CD4-positive, alpha-beta memory T cell (primary cell): ENCODE measurements at regions not wholly inside any gene's neighbourhood (a gene's known extent, or its start where the extent isn't known, plus 50 kb on each side); places are given as distances from the start of the nearest gene placed in this dataset.

Experiments
- CTCF ChIA-PET: fragments of 350-600 bp; sonication (Branson Sonifier 250); formaldehyde crosslinking; loops from one replicate; lab custom pipeline; 2021; ENCODE audit warnings: inconsistent platforms; ENCODE audit not compliant: partially characterized antibody; lab: Charles Lee
- POLR2A ChIA-PET: fragments of 350-600 bp; sonication (Branson Sonifier 250); formaldehyde crosslinking; loops from one replicate; lab custom pipeline; 2021; ENCODE audit not compliant: partially characterized antibody; lab: Charles Lee
- DNase-seq, 5 donors: peaks; one replicate each; pipeline versions ENCODE4 v3.0.0 to v3.0.0-alpha.2; 2020 to 2022; ENCODE audit warnings: mixed read lengths in 1 of 5
- H3K27ac ChIP-seq: one replicate; pipeline ENCODE4 v1.7.0; 2013; ENCODE audit warnings: low read depth, low read length
- H3K27me3 ChIP-seq: 2 replicates; pipeline ENCODE4 v1.7.0; 2013; ENCODE audit warnings: mild to moderate bottlenecking, low read length, moderate library complexity; ENCODE audit not compliant: insufficient read depth
- H3K36me3 ChIP-seq: 2 replicates; pipeline ENCODE4 v1.7.0; 2013; ENCODE audit warnings: mild to moderate bottlenecking, low read length, moderate library complexity; ENCODE audit not compliant: insufficient read depth
- H3K4me1 ChIP-seq: 2 replicates; pipeline ENCODE4 v1.7.0; 2013; ENCODE audit warnings: mild to moderate bottlenecking, low read length, moderate library complexity; ENCODE audit not compliant: insufficient read depth
- H3K4me3 ChIP-seq, 2 donors: one replicate each; pipeline ENCODE4 v1.7.0; 2013; ENCODE audit warnings: low read length in 2 of 2, mild to moderate bottlenecking in 1 of 2
- H3K9me3 ChIP-seq, 2 donors: one replicate each; pipeline ENCODE4 v1.7.0; 2013; ENCODE audit warnings: low read length in 2 of 2, control low read depth in 1 of 2; ENCODE audit not compliant: control insufficient read depth in 1 of 2
- H3K27ac Mint-ChIP-seq, 7 donors: one replicate each; pipeline ENCODE4 v1.8.0; 2020 to 2021; ENCODE audit warnings: mixed read lengths in 7 of 7, mild to moderate bottlenecking in 6 of 7, inconsistent platforms in 3 of 7, moderate library complexity in 3 of 7
- H3K27me3 Mint-ChIP-seq, 2 donors: one replicate each; pipeline ENCODE4 v1.8.0; 2020 to 2021; ENCODE audit warnings: mixed read lengths in 2 of 2
- H3K36me3 Mint-ChIP-seq, 2 donors: one replicate each; pipeline ENCODE4 v1.8.0; 2020 to 2021; ENCODE audit warnings: mixed read lengths in 2 of 2, inconsistent platforms in 1 of 2, mild to moderate bottlenecking in 1 of 2
- H3K4me1 Mint-ChIP-seq, 4 donors: one replicate each; pipeline ENCODE4 v1.8.0; 2020 to 2021; ENCODE audit warnings: mixed read lengths in 4 of 4, mild to moderate bottlenecking in 1 of 4
- H3K4me3 Mint-ChIP-seq, 8 donors: one replicate each; pipeline ENCODE4 v1.8.0; 2020 to 2021; ENCODE audit warnings: mixed read lengths in 8 of 8, mild to moderate bottlenecking in 7 of 8, moderate library complexity in 6 of 8, inconsistent platforms in 3 of 8
- H3K9me3 Mint-ChIP-seq, 8 donors: one replicate each; pipeline ENCODE4 v1.8.0; 2020 to 2021; ENCODE audit warnings: mixed read lengths in 8 of 8, mild to moderate bottlenecking in 5 of 8, inconsistent platforms in 3 of 8, moderate library complexity in 1 of 8
- intact Hi-C: fragments of 100-400 bp; cut with micrococcal nuclease; formaldehyde crosslinking; loops from one replicate; pipeline ENCODE4 v1.15.1; 2023

- CTCF ChIA-PET, result interaction anchor here (1.1 kb wide), 1 partner anchor 9 kb away, joined by 4 read pairs; no protein-coding TSS in a partner anchor
- peaks cover 0 to 3% (median 0%) of the 10 kb centered on the region in 8 donors for H3K9me3 Mint-ChIP-seq
- no peak overlapping the region for H3K27ac ChIP-seq
- no peak for DNase-seq
- intact Hi-C loops, result no loop called here
- H3K4me3 ChIP-seq, result no peak overlapping the region
- H3K27me3 ChIP-seq, result no peaks in the 10 kb centered on the region
- H3K4me3 Mint-ChIP-seq, result no peak overlapping the region
- no peaks in the 10 kb centered on the region for H3K4me1 Mint-ChIP-seq
- no peaks in the 10 kb centered on the region for H3K36me3 ChIP-seq
- H3K4me1 ChIP-seq, result no peaks in the 10 kb centered on the region
- H3K27ac Mint-ChIP-seq, result no peak overlapping the region
- no peaks in the 10 kb centered on the region for H3K36me3 Mint-ChIP-seq
- H3K27me3 Mint-ChIP-seq, result peaks cover 4 to 6% of the 10 kb centered on the region in 2 donors
- POLR2A ChIA-PET, result no interaction called here
- H3K9me3 ChIP-seq, result no peaks in the 10 kb centered on the region
Measured at GRCh38 chr2:15072836-15073235, 440.3 kb downstream of the LRATD1 start.

- H3K4me3 ChIP-seq, result no peak overlapping the region
- H3K9me3 ChIP-seq, result no peaks in the 10 kb centered on the region
- intact Hi-C loops, result no loop called here
- ChIA-PET CTCF (no interaction called here), POLR2A (no interaction called here)
- H3K27ac ChIP-seq, result no peak overlapping the region
- Mint-ChIP-seq H3K4me1 (no peaks in the 10 kb centered on the region), H3K27ac (no peak overlapping the region), H3K4me3 (no peak overlapping the region), H3K27me3 (peaks cover 4 to 6% of the 10 kb centered on the region in 2 donors), H3K9me3 (peaks cover 0 to 3% (median 0%) of the 10 kb centered on the region in 8 donors), H3K36me3 (no peaks in the 10 kb centered on the region)
- DNase-seq, result no peak
- no peaks in the 10 kb centered on the region for H3K36me3 ChIP-seq
- H3K4me1 ChIP-seq, result no peaks in the 10 kb centered on the region
- H3K27me3 ChIP-seq, result no peaks in the 10 kb centered on the region
Measured at GRCh38 chr2:15073664-15074063, 441.1 kb downstream of the LRATD1 start.

GRCh38 chr2:15074319-15074718 lies 441.8 kb downstream of the LRATD1 start:
- no peaks in the 10 kb centered on the region for H3K27me3 ChIP-seq
- no peak overlapping the region for H3K27ac ChIP-seq
- ChIA-PET POLR2A (no interaction called here), CTCF (no interaction called here)
- H3K27ac Mint-ChIP-seq, result no peak overlapping the region
- no peaks in the 10 kb centered on the region for H3K36me3 ChIP-seq
- no peaks in the 10 kb centered on the region for H3K36me3 Mint-ChIP-seq
- no peaks in the 10 kb centered on the region for H3K9me3 ChIP-seq
- no peak for DNase-seq
- peaks cover under 1 to 6% of the 10 kb centered on the region in 2 donors for H3K27me3 Mint-ChIP-seq
- intact Hi-C loops, result no loop called here
- H3K4me1 Mint-ChIP-seq, result no peaks in the 10 kb centered on the region
- peaks cover 0 to 3% (median 0%) of the 10 kb centered on the region in 8 donors for H3K9me3 Mint-ChIP-seq
- no peak overlapping the region for H3K4me3 Mint-ChIP-seq
- H3K4me1 ChIP-seq, result no peaks in the 10 kb centered on the region
- H3K4me3 ChIP-seq, result no peak overlapping the region

- Histone ChIP-seq H3K4me3 (no peak overlapping the region), H3K36me3 (no peaks in the 10 kb centered on the region), H3K9me3 (no peaks in the 10 kb centered on the region), H3K27me3 (no peaks in the 10 kb centered on the region), H3K4me1 (no peaks in the 10 kb centered on the region), H3K27ac (no peak overlapping the region)
- no peak for DNase-seq
- intact Hi-C loops, result no loop called here
- POLR2A ChIA-PET, result no interaction called here
- Mint-ChIP-seq H3K36me3 (no peaks in the 10 kb centered on the region), H3K9me3 (peaks cover 0 to 3% (median 0%) of the 10 kb centered on the region in 8 donors), H3K27ac (no peak overlapping the region), H3K4me3 (no peak overlapping the region), H3K4me1 (no peaks in the 10 kb centered on the region), H3K27me3 (peaks cover 0 to 7% of the 10 kb centered on the region in 2 donors)
- CTCF ChIA-PET, result no interaction called here
Measured at GRCh38 chr2:15074751-15075700, 442.5 kb downstream of the LRATD1 start.

- Histone ChIP-seq H3K4me3 (no peak overlapping the region), H3K27me3 (no peaks in the 10 kb centered on the region), H3K9me3 (no peaks in the 10 kb centered on the region), H3K4me1 (no peaks in the 10 kb centered on the region), H3K27ac (no peak overlapping the region), H3K36me3 (no peaks in the 10 kb centered on the region)
- ChIA-PET CTCF (no interaction called here), POLR2A (no interaction called here)
- Mint-ChIP-seq H3K9me3 (peaks cover 0 to 3% (median 0%) of the 10 kb centered on the region in 8 donors), H3K4me3 (no peak overlapping the region), H3K27me3 (peaks cover 0 to 7% of the 10 kb centered on the region in 2 donors), H3K4me1 (no peaks in the 10 kb centered on the region), H3K27ac (no peak overlapping the region), H3K36me3 (no peaks in the 10 kb centered on the region)
- intact Hi-C loops, result no loop called here
- no peak for DNase-seq
Measured at GRCh38 chr2:15076668-15077067, 444.2 kb downstream of the LRATD1 start.

GRCh38 chr2:15081356-15081755 lies 448.8 kb downstream of the LRATD1 start:
- H3K27ac Mint-ChIP-seq, result no peak overlapping the region
- peaks cover 0 to 5% of the 10 kb centered on the region in 2 donors for H3K27me3 Mint-ChIP-seq
- no peak overlapping the region for H3K27ac ChIP-seq
- H3K36me3 Mint-ChIP-seq, result no peaks in the 10 kb centered on the region
- ChIA-PET CTCF (interaction anchor here (0.7 kb wide), 1 partner anchor 9 kb away, joined by 4 read pairs; no protein-coding TSS in a partner anchor), POLR2A (no interaction called here)
- no peaks in the 10 kb centered on the region for H3K9me3 ChIP-seq
- H3K4me1 Mint-ChIP-seq, result no peaks in the 10 kb centered on the region
- intact Hi-C loops, result no loop called here
- no peaks in the 10 kb centered on the region for H3K36me3 ChIP-seq
- no peaks in the 10 kb centered on the region for H3K4me1 ChIP-seq
- H3K9me3 Mint-ChIP-seq, result peaks cover 0 to 3% (median 0%) of the 10 kb centered on the region in 8 donors
- no peak overlapping the region for H3K4me3 ChIP-seq
- H3K27me3 ChIP-seq, result no peaks in the 10 kb centered on the region
- DNase-seq, result no peak
- no peak overlapping the region for H3K4me3 Mint-ChIP-seq

GRCh38 chr2:15082105-15083058 lies 449.9 kb downstream of the LRATD1 start:
- no peak overlapping the region for H3K27ac ChIP-seq
- H3K9me3 Mint-ChIP-seq, result peaks cover 0 to 4% (median 0%) of the 10 kb centered on the region in 8 donors
- H3K27me3 Mint-ChIP-seq, result peaks cover 0 to 7% of the 10 kb centered on the region in 2 donors
- no peak overlapping the region for H3K4me3 ChIP-seq
- H3K4me1 Mint-ChIP-seq, result no peaks in the 10 kb centered on the region
- H3K36me3 ChIP-seq, result no peaks in the 10 kb centered on the region
- no peaks in the 10 kb centered on the region for H3K9me3 ChIP-seq
- H3K36me3 Mint-ChIP-seq, result no peaks in the 10 kb centered on the region
- POLR2A ChIA-PET, result no interaction called here
- H3K4me1 ChIP-seq, result no peaks in the 10 kb centered on the region
- CTCF ChIA-PET, result interaction anchor here (0.7 kb wide), 1 partner anchor 10 kb away, joined by 4 read pairs; no protein-coding TSS in a partner anchor
- intact Hi-C loops, result no loop called here
- no peak overlapping the region for H3K27ac Mint-ChIP-seq
- DNase-seq, result no peak
- no peaks in the 10 kb centered on the region for H3K27me3 ChIP-seq
- no peak overlapping the region for H3K4me3 Mint-ChIP-seq
